OCI-LY7 (cell line): ENCODE measurements at regions not wholly inside any gene's neighbourhood (a gene's known extent, or its start where the extent isn't known, plus 50 kb on each side); places are given as distances from the start of the nearest gene placed in this dataset.

Experiments
- BruUV-seq: library from RNA; stranded (reverse); fragments of 400-500 nt; replicated peaks from 2 replicates; lab custom pipeline; 2021; lab: Mats Ljungman, UMichigan
- CTCF ChIA-PET: fragments of 300-600 bp; sonication (Branson Sonifier 250); formaldehyde crosslinking; loops from one replicate; lab custom pipeline; 2022; ENCODE audit warnings: antibody characterized with exemption; ENCODE audit not compliant: unreplicated experiment; lab: Charles Lee
- POLR2A ChIA-PET: fragments of 300-600 bp; sonication (Branson Sonifier 250); formaldehyde crosslinking; loops from one replicate; lab custom pipeline; 2022; ENCODE audit warnings: antibody characterized with exemption; lab: Charles Lee
- DNase-seq: peaks from one replicate; pipeline ENCODE4 v3.0.0-alpha.2; 2015; ENCODE audit warnings: low spot score
- H2AFZ ChIP-seq: fragments of 200-600 bp; sonication (generic), shearing (Covaris generic); 2 replicates; pipeline ENCODE4 v1.6.1; 2014; ENCODE audit warnings: mild to moderate bottlenecking, antibody characterized with exemption, low read length, moderate library complexity
- H3K27ac ChIP-seq: fragments of 200-600 bp; sonication (generic); 2 replicates; pipeline ENCODE4 v1.5.1; 2014; ENCODE audit warnings: mixed run types, low read depth, mild to moderate bottlenecking, moderate library complexity, low read length, inconsistent platforms; ENCODE audit not compliant: poor library complexity, severe bottlenecking
- H3K36me3 ChIP-seq: fragments of 200-600 bp; sonication (generic); 2 replicates; pipeline ENCODE4 v1.6.1; 2014; ENCODE audit warnings: mild to moderate bottlenecking, antibody characterized with exemption, low read length, moderate library complexity, mixed read lengths; ENCODE audit not compliant: insufficient read depth
- H3K4me1 ChIP-seq: fragments of 200-600 bp; sonication (generic); 2 replicates; pipeline ENCODE4 v1.5.1; 2014; ENCODE audit warnings: mild to moderate bottlenecking, low read length; ENCODE audit not compliant: insufficient read depth, poor library complexity, severe bottlenecking
- H3K4me2 ChIP-seq: fragments of 200-600 bp; sonication (generic); 2 replicates; pipeline ENCODE4 v1.6.1; 2014; ENCODE audit warnings: mild to moderate bottlenecking, low read length
- H3K4me3 ChIP-seq: fragments of 200-600 bp; sonication (generic); 2 replicates; pipeline ENCODE4 v1.5.1; 2014; ENCODE audit warnings: mild to moderate bottlenecking, low read depth, low read length; ENCODE audit not compliant: poor library complexity, severe bottlenecking
- H3K79me2 ChIP-seq: fragments of 200-600 bp; sonication (generic); 2 replicates; pipeline ENCODE4 v1.6.1; 2016; ENCODE audit warnings: low read depth, mild to moderate bottlenecking, low read length, moderate library complexity, mixed read lengths; ENCODE audit not compliant: insufficient read depth
- H3K9me2 ChIP-seq: fragments of 200-600 bp; sonication (generic); 2 replicates; pipeline ENCODE4 v1.6.1; 2016; ENCODE audit warnings: mild to moderate bottlenecking, low read length, mixed read lengths; ENCODE audit not compliant: insufficient read depth
- H3K9me3 ChIP-seq: fragments of 200-600 bp; sonication (generic); 2 replicates; pipeline ENCODE4 v1.6.1; 2014; ENCODE audit warnings: mild to moderate bottlenecking, mixed run types, low read length, mixed read lengths
- H4K20me1 ChIP-seq: fragments of 200-600 bp; sonication (generic); 2 replicates; pipeline ENCODE4 v1.6.1; 2014; ENCODE audit warnings: mild to moderate bottlenecking, antibody characterized with exemption, low read length, moderate library complexity, mixed read lengths; ENCODE audit not compliant: insufficient read depth
- EZH2phosphoT487 ChIP-seq: fragments of 200-600 bp; sonication (generic); IDR thresholded peaks from 2 replicates; pipeline ENCODE4 v1.6.1; 2018; ENCODE audit warnings: low read depth, borderline replicate concordance, mild to moderate bottlenecking, mixed run types, antibody characterized with exemption, low read length, moderate library complexity, mixed read lengths
- intact Hi-C: fragments of 100-400 bp; cut with micrococcal nuclease; formaldehyde crosslinking; loops from one replicate; pipeline ENCODE4 v1.10.0; 2022; ENCODE audit not compliant: unreplicated experiment
- TF ChIP-seq, protein P1 (sequence below): fragments of 200-600 bp; sonication (generic); conservative IDR thresholded peaks from 2 replicates; pipeline ENCODE4 v1.5.1; 2014; ENCODE audit warnings: mild to moderate bottlenecking, antibody characterized with exemption, low read length, moderate library complexity, mixed read lengths

DNA sequence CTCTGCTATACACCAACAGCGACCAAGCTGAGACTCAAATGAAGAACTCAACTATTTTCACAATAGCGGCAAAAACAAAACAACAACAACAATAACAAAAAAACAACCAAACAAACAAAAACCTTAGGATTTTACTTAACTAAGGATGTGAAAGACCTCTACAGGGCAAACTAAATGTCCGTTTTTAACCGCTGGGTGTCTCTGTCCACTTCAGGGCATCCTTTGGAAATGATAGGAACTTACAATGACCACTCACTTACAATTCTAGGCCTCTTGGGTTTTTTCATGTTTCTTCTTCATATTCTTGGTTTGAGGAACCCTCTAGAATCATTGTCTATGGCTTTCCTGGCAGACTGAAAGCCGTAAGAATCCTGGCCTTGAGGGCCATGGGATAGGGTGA is 134.0 kb upstream of the FAM78B start:
- POLR2A ChIA-PET, result no interaction called here
- no peaks in the 10 kb centered on the region for H4K20me1 ChIP-seq
- H3K79me2 ChIP-seq, result no peaks in the 10 kb centered on the region
- H3K9me2 ChIP-seq, result no peaks in the 10 kb centered on the region
- H3K36me3 ChIP-seq, result no peaks in the 10 kb centered on the region
- BruUV-seq, result no TSS peak
- TF ChIP-seq EZH2phosphoT487, result no peak
- TF ChIP-seq, protein P1, sequence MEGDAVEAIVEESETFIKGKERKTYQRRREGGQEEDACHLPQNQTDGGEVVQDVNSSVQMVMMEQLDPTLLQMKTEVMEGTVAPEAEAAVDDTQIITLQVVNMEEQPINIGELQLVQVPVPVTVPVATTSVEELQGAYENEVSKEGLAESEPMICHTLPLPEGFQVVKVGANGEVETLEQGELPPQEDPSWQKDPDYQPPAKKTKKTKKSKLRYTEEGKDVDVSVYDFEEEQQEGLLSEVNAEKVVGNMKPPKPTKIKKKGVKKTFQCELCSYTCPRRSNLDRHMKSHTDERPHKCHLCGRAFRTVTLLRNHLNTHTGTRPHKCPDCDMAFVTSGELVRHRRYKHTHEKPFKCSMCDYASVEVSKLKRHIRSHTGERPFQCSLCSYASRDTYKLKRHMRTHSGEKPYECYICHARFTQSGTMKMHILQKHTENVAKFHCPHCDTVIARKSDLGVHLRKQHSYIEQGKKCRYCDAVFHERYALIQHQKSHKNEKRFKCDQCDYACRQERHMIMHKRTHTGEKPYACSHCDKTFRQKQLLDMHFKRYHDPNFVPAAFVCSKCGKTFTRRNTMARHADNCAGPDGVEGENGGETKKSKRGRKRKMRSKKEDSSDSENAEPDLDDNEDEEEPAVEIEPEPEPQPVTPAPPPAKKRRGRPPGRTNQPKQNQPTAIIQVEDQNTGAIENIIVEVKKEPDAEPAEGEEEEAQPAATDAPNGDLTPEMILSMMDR, result no peak
- H3K4me3 ChIP-seq, result no peak overlapping the region
- no peaks in the 10 kb centered on the region for H3K4me1 ChIP-seq
- CTCF ChIA-PET, result no interaction called here
- H3K9me3 ChIP-seq, result no peaks in the 10 kb centered on the region
- no peak overlapping the region for H3K4me2 ChIP-seq
- intact Hi-C loops, result no loop called here
- no peak overlapping the region for H3K27ac ChIP-seq
- no peak overlapping the region for H2AFZ ChIP-seq
- no peak for DNase-seq

DNA sequence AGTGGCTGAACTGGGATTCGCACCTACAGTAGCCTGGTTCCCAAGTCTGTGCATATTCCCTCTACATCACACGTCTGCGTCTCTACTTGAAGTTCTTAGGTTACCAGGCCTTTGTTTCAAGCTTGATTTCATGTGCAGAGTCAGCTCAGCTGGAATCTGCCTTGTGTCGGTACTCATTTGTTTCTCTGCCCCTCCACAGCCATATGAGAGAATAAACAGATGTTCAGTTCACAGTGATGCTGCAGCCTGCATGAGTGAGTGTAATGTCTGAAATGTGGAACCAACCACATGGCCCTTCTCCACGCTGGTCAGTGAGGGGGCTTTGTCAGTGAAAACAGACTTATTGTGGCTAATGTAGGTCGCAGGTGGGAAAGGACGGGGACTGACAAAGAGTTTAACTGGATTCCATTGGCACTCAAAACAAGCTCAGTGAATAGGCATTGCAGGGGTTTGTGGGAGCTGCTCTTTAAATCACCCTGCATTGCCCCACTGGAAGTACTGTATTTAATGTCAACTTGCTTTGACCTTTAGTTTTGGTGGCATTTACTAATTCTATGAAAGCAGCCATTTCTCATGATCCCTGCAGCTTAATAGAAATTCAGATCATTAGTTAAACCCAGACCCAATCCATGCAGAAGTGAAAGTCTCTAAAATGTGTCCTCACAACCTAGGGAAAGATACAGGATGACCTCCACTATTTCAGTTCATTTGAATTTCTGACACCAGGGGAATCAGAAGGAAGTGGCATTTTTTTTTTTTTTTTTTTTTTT is 136.4 kb upstream of the FAM78B start:
- POLR2A ChIA-PET, result interaction anchor here (0.7 to 1.3 kb wide), 2 partner anchors 12 to 229 kb away, joined by 3 to 5 read pairs; no protein-coding TSS in a partner anchor
- H3K9me2 ChIP-seq, result no peaks in the 10 kb centered on the region
- intact Hi-C loops, result no loop called here
- H3K4me1 ChIP-seq, result no peaks in the 10 kb centered on the region
- no peak overlapping the region for H3K27ac ChIP-seq
- no peaks in the 10 kb centered on the region for H3K9me3 ChIP-seq
- no peak overlapping the region for H3K4me2 ChIP-seq
- DNase-seq, result no peak
- H3K4me3 ChIP-seq, result no peak overlapping the region
- no TSS peak for BruUV-seq
- TF ChIP-seq EZH2phosphoT487, result no peak
- TF ChIP-seq, protein P1, result no peak
- no peak overlapping the region for H2AFZ ChIP-seq
- H3K36me3 ChIP-seq, result no peaks in the 10 kb centered on the region
- no peaks in the 10 kb centered on the region for H4K20me1 ChIP-seq
- CTCF ChIA-PET, result no interaction called here
- H3K79me2 ChIP-seq, result no peaks in the 10 kb centered on the region

DNA sequence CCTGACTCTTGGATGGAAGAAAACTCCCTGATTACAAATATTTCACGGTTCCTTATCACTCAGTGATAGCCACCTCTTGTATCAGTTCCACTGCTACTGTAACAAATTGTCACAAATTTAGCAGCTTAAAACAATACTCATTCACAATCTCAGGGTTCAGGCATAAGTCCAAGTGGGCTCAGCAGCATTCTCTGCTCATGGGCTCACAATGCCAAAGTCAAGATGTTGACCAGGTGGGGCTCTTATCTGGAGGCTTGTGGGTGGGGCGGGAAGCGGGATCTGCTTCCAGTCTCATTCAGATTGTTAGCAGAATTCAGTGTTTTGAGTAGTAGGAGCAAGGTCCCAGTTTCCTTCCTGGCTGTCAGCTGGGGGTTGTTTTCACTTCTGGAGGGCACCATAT is 137.3 kb upstream of the FAM78B start:
- Histone ChIP-seq H3K27ac (no peak overlapping the region), H2AFZ (no peak overlapping the region), H3K36me3 (no peaks in the 10 kb centered on the region), H3K4me3 (no peak overlapping the region), H3K4me2 (no peak overlapping the region), H3K4me1 (no peaks in the 10 kb centered on the region), H4K20me1 (no peaks in the 10 kb centered on the region), H3K79me2 (no peaks in the 10 kb centered on the region), H3K9me3 (no peaks in the 10 kb centered on the region), H3K9me2 (no peaks in the 10 kb centered on the region)
- DNase-seq, result no peak
- intact Hi-C loops, result no loop called here
- POLR2A ChIA-PET, result interaction anchor here (0.7 kb wide), 1 partner anchor 102 kb away, joined by 3 read pairs; no protein-coding TSS in a partner anchor
- CTCF ChIA-PET, result no interaction called here
- BruUV-seq, result no TSS peak
- TF ChIP-seq EZH2phosphoT487, result no peak
